Sciatic nerve (tissue), 2 donors: ENCODE measurements at regions not wholly inside any gene's neighbourhood (a gene's known extent, or its start where the extent isn't known, plus 50 kb on each side); places are given as distances from the start of the nearest gene placed in this dataset.

ENCODE experiments used
- ATAC-seq: fragments of 200-7000 bp; cut with Tn5 transposase; one replicate; pipeline ENCODE4 v1.9.1; 2020; ENCODE audit warnings: mild to moderate bottlenecking, moderate library complexity
- DNase-seq: peaks from one replicate; pipeline ENCODE4 v3.0.0-alpha.2; 2020; ENCODE audit warnings: low spot score
- intact Hi-C: fragments of 100-400 bp; cut with DNase I; formaldehyde crosslinking; loops from one replicate; pipeline ENCODE4 v1.14.2; 2022
- donor health status: DM: no; HTN: no; CAD: no.
- donor health status: DM: no; HTN: no; CAD: no.

- intact Hi-C loops = no loop called here
- no peak for ATAC-seq
- DNase-seq = no peak
Measured at GRCh38 chr5:89972901-89973300, 436.7 kb downstream of the CETN3 start.

DNA sequence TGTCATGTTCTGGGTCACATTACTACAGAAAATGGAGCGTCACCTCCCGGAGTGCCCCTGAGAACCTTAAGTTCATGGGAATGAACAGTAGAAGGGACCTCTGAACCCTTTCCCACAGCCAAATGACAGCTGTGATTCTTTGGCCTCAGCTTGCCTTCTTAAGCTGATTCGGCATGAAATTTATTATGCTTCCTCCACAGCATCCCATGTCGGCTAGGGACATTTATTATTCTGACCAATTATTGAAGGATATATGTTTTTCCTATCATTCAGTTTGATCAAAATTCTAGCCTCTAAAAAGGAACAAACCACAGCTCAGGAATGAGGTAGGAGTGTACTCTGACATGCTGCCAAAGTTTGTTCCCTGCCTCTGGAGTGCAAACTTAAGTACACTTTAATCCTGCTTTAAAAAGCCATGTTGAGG, 440.6 kb downstream of the CETN3 start:
- DNase-seq = no peak
- intact Hi-C loops = no loop called here
- ATAC-seq = peak; percentile 55

DNA sequence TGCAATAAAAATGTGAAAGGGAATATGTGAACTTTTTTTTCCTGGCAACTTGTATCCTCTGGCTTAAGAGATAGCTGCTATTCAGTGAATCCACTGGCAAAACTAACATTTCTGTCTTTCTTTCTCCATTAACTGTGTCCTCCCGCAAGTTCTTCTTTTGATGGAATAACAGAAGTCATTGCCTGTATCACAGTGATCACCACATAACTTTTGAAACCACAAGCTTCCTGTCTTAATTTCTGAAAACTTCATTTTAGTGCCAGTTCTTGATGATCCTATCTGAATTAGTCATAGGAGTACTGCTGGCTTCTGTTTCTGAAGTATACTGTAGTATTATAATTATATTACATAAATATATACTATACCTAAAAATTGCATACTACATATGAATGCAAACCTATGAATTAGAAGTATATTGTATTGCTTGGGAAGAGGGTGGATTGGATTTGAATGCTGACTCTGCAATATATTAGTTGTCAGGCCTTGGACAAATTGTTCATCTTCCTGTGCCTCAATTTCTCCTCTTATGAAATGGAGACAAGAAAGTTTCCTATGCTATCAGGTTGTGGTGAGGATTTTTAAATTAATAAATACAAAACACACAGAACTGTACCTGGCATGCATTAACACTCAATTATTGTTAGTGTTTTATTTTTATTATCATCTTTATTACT, 441.6 kb downstream of the CETN3 start:
- ATAC-seq (no peak), DNase-seq (no peak)
- intact Hi-C loops = no loop called here

DNA sequence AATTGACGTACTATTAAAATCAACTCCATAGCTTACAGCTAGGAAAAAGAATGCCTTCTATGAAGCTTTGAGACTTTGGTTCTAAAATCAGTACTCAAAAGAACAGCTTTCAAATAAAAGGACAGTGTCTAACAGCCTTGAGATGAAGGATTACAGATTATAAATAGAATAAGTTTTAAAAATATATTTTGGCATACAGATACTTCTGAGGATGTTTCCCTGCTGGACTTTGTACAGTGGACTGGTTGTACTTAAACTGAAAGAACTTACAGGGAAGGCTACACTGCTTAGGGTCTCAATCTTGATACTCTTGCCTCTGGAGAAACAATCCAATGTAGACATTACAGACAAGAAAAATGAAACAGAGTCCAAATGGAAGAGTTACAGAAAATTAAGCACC, 452.7 kb downstream of the CETN3 start:
- ATAC-seq (no peak), DNase-seq (no peak)
- intact Hi-C loops = no loop called here

- intact Hi-C loops = no loop called here
- ATAC-seq = no peak
- no peak for DNase-seq
Measured at GRCh38 chr5:89954916-89955315, 454.6 kb downstream of the CETN3 start.

DNA sequence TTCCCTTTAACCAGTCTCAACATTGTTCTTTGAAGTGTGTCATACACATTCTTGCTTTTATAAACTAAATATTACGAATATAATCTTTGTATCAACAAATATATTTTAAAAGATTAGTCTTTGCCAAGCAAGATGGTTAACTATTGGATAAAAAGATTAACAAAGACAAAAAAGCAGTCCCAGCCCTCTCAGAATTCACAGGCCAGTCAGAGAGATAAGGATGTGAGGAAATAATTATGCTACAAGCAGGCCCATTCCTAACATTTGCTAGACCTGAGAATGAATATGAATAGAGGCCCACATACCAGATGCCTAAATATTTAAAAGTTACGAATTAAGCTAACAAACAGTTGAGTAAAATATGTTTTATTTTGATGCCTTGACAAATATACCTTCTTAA, 457.7 kb downstream of the CETN3 start:
- DNase-seq = no peak
- no peak for ATAC-seq
- intact Hi-C loops = no loop called here

DNA sequence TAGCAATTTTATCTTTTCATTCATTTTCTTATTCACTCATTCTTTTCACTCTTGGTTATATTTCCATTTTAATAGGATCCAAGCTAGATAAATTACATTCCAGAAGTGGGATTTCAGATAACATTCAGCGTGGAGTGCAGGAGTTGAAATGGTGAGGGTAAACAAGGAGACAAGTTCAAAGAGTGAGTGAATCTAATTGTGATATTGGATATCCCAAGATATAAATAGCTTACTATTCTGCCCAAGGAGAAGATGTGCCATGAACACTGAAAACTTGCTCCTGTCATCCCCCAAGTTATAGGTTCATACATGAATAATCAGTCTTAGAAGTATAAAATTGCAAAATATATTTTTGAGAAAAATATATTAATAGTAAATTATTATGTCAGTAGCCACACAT, 459.3 kb downstream of the CETN3 start:
- DNase-seq (no peak), ATAC-seq (no peak)
- intact Hi-C loops = no loop called here

DNA sequence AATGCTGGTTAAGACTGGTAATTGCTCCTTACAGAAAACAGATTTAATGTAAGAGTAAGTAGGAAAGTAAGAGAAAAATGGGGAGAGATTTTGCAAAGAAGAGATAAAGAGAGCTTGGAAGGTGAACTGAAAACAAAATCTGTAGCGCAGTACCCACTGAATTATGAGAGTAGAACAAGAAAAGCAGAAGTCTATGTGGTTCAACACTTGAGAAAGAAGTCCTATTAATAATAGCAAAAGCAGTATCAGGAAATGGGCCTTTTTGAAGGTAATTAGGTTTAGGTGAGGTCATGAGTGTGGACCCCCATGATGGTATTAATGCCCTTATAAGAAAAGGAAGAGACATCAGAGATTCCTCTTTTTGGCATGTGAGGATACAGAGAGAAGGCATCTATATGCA, 460.6 kb downstream of the CETN3 start:
- ATAC-seq = no peak
- DNase-seq = no peak
- intact Hi-C loops = no loop called here

DNA sequence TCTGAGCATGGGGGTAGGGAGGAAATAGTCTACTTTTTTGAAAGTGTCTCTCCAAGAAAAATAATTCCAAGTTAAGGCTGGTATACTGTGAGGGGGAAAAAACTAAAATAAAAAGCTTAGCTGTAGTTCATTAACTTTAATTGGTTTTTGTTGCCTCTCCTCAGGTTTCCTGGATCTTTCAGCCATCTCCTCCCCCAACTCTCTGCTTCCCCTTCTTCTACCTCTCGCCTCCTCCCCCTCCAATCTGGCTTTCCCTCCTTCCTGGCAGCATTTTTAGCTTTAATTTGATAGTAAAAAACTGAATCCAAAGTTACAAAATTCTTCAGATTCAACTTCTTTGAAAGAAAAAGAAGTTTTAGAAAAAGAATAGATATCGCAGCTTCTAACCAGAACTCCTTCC, 462.6 kb downstream of the CETN3 start:
- no peak for DNase-seq
- ATAC-seq = no peak
- intact Hi-C loops = no loop called here

DNA sequence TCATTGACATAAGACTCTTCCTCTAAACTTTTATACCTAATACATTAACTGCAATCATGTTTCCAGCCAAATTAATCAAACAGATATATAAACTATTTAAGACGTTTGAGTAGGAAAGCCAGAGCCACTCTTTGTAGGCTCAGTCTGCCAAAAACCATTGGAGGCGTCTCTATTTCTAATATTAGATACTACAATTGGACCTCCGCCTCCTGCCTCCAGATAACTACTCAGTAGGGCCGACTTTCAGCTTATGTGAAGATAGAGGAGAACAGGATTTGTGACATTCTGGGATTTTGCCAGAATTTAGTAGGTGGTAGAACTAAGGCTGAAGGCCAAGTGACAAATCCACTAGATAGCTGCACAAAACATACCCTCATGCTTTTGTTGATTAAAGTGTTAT, 463.0 kb downstream of the CETN3 start:
- intact Hi-C loops = no loop called here
- ATAC-seq (no peak), DNase-seq (no peak)

- intact Hi-C loops = no loop called here
- DNase-seq (no peak), ATAC-seq (no peak)
Measured at GRCh38 chr5:89942171-89942570, 467.4 kb downstream of the CETN3 start.

DNA sequence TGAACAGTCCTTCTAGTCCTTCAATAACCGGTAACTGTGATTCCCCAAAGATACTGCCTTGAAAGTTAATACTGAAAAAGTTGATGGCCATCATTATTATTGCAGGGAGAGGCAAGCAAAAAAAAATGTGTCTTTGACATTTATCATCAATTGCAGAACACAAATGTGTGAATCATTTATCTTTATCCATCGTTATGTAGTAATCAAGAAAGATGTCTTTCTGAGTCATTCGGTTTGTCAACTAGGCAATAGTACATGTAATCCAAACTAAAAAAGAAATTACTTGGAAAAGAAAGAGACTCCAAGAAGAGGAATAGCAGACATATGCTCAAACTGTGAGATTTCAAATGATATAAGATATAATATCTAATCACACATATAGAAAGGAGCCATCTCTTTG, 473.0 kb downstream of the CETN3 start:
- DNase-seq (no peak), ATAC-seq (no peak)
- intact Hi-C loops = no loop called here

DNA sequence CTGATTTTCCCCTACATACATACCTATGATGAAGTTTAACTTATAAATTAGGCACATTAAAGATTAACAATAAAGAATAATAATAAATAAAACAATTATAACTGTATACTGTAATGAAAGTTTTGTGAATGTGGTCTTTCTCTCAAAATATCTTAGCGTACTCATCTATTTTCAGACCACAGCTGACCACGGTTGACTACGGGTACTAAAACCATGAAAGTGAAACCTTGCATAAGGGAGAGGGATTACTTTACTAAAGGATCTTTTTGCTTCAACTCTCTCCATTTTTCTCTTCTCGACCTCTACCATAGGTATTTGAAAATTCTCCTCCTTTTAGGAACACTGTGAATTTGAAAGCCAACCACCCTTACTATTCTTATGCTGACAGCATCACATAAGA, 475.5 kb downstream of the CETN3 start:
- DNase-seq (no peak), ATAC-seq (no peak)
- intact Hi-C loops = no loop called here

GRCh38 chr5:89932771-89933181, 476.8 kb downstream of the CETN3 start:
- DNase-seq (no peak), ATAC-seq (no peak)
- intact Hi-C loops = no loop called here

GRCh38 chr5:89930591-89931392, 478.8 kb downstream of the CETN3 start:
- intact Hi-C loops = no loop called here
- DNase-seq = no peak
- ATAC-seq = no peak

DNA sequence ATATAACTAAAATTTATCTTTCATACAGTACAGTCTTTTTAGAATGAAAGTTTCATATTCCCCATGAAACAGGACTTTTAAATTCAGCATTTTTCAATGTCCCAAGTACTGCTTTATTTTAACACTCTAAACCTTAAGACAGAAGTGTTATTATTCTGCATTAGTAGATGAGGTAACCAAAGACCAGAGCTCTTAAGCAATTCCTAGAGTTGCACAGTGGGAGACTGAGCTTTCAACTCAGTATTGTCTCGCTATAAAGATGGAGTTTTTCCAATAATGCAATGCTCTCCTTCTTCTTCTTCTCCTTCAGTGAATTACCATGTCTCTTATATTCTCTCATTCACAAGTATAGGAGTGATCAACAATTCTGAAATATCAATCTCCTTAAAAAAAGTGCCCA, 479.7 kb downstream of the CETN3 start:
- no peak for DNase-seq
- no peak for ATAC-seq
- intact Hi-C loops = no loop called here

- ATAC-seq = no peak
Measured at GRCh38 chr5:89929173-89929572, 480.4 kb downstream of the CETN3 start.

DNA sequence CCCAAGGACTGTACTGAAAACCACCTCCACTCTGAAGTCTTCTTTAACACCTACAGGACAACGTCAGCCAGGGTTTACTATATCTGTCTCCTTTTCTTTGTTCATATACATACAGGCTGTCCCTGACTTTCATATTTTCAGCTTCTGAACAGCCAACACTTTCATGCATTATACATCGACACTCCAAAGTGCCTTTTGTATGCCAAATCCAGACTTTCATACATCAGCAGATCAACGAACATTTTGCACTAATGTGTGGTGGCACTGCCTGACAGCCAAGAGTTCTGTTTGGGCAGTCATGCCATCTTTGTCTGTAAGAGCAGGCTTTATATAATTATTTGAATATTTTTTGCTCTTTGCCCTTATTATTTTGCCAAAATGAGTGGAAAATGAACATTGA, 487.4 kb downstream of the CETN3 start:
- ATAC-seq (no peak), DNase-seq (no peak)
- intact Hi-C loops = no loop called here

More at GRCh38 chr5:89929173-89929572, 480.4 kb downstream of the CETN3 start:
- intact Hi-C loops = no loop called here
- no peak for DNase-seq

- intact Hi-C loops = no loop called here
- ATAC-seq (no peak), DNase-seq (no peak)
Measured at GRCh38 chr5:89917112-89917511, 492.4 kb downstream of the CETN3 start.

- ATAC-seq = no peak
- DNase-seq = no peak
- intact Hi-C loops = no loop called here
Measured at GRCh38 chr5:89916131-89916530, 493.4 kb downstream of the CETN3 start.

GRCh38 chr5:89908876-89909275, 500.7 kb downstream of the CETN3 start:
- DNase-seq = no peak
- intact Hi-C loops = no loop called here
- ATAC-seq = no peak
